ENCODE measurements at regions not wholly inside any gene's neighbourhood (a gene's known extent, or its start where the extent isn't known, plus 50 kb on each side); places are given as distances from the start of the nearest gene placed in this dataset.
"Not testable (repeated sequence)": the region's sequence is repeated elsewhere in the genome, so short reads cannot be mapped to it uniquely, and the experiment has no call there.

- not testable (repeated sequence) for DNase-seq (ENCODE audit: low read depth, low spot score)
Measured at GRCh38 chr21:10428981-10429534, 92.3 kb upstream of the TPTE start.

- DNase-seq (ENCODE audit: low read depth, low spot score) = no peak
Measured at GRCh38 chr21:10430005-10430404, 91.4 kb upstream of the TPTE start.

GRCh38 chr21:10431995-10432394, 89.4 kb upstream of the TPTE start:
- DNase-seq (ENCODE audit: low read depth, low spot score) = not testable (repeated sequence)

GRCh38 chr21:10432456-10432855, 88.9 kb upstream of the TPTE start:
- not testable (repeated sequence) for DNase-seq (ENCODE audit: low read depth, low spot score)

DNA sequence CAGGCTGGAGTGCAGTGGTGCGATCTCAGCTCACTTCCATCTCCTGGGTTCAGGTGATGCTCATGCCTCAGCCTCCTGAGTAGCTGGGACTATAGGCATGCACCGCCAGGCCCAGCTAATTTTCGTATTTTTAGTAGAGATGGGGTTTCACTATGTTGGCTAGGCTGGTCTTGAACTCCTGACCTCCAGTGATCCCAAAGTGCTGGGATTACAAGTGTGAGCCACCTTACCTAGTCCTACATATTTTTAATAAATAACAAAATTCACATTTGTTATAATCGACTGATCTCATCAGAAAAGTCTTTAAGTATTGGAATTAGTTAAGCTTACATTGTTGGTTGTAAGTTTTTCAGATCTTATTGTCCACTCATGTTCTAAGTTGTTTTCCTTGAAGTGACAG, 83.4 kb upstream of the TPTE start:
- not testable (repeated sequence) for DNase-seq (ENCODE audit: low read depth, low spot score)

GRCh38 chr21:10440639-10441038, 80.7 kb upstream of the TPTE start:
- DNase-seq (ENCODE audit: low read depth, low spot score) = not testable (repeated sequence)

DNA sequence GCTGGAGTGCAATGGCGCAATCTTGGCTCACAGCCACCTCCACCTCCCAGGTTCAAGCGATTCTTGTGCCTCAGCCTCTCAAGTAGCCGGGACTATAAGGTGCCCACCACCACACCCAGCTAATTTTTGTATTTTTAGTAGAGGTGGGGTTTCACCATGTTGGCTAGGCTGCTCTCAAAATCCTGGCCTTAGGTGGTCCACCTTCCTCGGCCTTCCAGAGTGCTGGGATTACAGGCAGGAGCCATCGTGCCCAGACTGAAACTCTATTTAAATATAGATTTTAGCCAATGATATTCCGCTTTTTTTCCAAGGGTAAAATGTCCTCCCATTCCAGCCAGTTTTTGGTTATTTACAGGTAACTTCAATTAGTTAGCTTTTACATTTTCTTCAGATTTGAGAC, 79.4 kb upstream of the TPTE start:
- not testable (repeated sequence) for DNase-seq (ENCODE audit: low read depth, low spot score)

GRCh38 chr21:10445685-10446084, 75.7 kb upstream of the TPTE start:
- DNase-seq (ENCODE audit: low read depth, low spot score) = not testable (repeated sequence)

- DNase-seq (ENCODE audit: low read depth, low spot score) = not testable (repeated sequence)
Measured at GRCh38 chr21:10449451-10449850, 71.9 kb upstream of the TPTE start.

DNA sequence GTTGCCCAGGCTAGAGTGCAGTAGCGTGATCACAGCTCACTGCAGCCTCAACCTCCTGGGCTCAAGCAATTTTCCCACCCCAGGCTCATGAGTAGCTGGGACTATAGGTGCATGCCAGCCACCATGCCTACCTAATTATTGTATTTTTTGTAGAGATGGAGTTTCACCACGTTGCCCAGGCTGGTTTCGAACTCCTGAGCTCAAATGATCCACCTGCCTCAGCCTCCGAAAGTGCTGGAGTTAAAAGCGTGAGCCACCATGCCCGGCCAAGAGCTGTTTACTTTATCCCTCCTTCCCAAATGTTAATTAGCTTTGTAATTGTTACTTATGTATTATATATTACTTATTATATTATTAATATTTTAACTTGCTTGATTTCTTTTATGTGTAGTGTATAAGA, 70.1 kb upstream of the TPTE start:
- not testable (repeated sequence) for DNase-seq (ENCODE audit: low read depth, low spot score)

GRCh38 chr21:10457765-10458164, 63.6 kb upstream of the TPTE start:
- not testable (repeated sequence) for DNase-seq (ENCODE audit: low read depth, low spot score)

GRCh38 chr21:10460957-10461356, 60.4 kb upstream of the TPTE start:
- DNase-seq (ENCODE audit: low read depth, low spot score) = not testable (repeated sequence)

GRCh38 chr21:10461445-10461844, 59.9 kb upstream of the TPTE start:
- DNase-seq (ENCODE audit: low read depth, low spot score) = not testable (repeated sequence)

DNA sequence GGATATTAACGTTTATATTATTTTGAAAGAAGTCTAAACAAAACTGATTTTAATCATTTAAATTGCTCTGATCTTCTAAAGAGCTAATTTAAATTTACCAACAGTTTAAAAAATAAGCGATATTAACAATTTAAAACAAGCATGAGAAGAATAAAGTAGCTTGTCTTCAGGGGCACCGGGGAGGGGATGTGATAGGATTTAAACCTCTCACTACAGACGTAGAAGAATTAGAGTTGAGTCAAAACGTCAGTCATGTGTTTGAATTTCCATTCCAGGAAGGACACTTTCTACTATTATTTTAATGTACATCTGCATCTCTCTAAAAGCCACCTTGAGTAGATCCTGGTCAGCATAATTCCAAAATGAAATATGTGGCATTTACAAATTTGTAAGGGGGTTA, 58.2 kb upstream of the TPTE start:
- DNase-seq (ENCODE audit: low read depth, low spot score) = no peak

GRCh38 chr21:10464975-10465374, 56.4 kb upstream of the TPTE start:
- DNase-seq (ENCODE audit: low read depth, low spot score) = no peak

DNA sequence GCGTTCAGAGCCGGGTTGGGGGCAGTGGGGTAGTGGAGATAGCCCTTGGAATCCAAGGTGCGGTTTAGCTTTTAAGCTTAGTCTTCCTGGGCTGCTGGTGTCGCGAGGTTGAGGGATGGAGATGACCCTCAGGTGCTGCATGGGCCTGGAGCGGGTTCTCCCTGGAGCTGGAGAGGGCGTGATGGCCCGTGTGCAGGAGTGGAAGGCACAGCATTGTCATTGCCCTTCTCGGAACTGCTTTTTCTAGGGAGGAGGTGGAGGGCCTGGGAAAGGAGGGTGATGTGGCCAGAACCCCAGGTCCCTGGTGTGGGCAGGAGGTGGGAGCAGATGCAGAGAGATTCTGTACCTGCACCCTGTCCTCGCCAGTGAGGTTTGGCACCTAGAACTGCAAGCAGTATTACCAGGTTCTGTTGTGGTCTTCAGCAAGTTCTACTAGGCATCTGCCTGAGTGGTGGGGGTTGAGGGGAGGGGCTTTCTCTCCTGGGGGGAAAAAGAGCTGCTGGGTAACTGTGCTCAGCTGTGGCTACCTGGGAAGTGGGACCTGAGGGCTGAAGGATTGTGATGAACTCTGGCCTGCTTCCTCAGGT, 55.8 kb upstream of the TPTE start:
- DNase-seq (ENCODE audit: low read depth, low spot score) = not testable (repeated sequence)

DNA sequence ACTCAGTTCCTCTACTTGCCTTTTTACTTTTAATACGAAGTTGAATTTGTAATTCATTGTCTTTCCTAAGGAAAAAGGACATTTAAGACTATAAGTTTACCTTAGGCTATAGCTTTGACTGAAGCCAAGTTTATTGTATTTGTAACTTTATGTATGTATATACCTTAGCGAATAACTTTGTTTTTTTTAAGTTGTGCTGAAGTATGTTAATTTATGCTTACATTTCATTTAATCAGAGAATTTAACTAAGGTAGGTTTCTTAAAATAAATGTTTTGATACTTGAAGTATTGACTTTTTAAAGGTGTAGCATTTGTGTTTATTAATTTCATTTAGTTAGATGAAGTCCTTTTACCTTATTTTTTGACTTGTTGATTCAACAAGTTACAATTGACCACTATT, 55.2 kb upstream of the TPTE start:
- no peak for DNase-seq (ENCODE audit: low read depth, low spot score)

Measured in brain pericyte (primary cell).